ENCODE measurements at regions not wholly inside any gene's neighbourhood (a gene's known extent, or its start where the extent isn't known, plus 50 kb on each side); places are given as distances from the start of the nearest gene placed in this dataset.

DNA sequence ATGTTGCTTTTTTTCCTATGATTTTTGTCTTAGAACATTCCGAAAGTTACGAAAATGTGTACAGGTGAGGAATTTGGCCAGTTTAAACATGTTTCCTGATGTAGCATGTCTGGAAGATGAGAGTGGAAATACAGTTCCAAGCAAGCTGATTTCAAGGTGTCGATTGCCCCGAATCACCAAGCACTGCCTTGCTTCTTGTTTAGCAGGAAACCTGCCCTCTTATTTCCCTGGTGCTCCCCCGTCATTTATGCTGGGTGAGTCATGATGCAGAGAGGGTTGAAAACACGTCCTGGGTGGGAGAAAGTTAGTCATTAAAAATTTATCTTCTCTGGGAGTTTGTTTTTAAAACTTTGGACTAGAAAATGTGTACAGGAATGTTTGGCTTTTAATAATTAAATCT, 608.6 kb upstream of the EEF2KMT start:
- TF ChIP-seq, protein P1, sequence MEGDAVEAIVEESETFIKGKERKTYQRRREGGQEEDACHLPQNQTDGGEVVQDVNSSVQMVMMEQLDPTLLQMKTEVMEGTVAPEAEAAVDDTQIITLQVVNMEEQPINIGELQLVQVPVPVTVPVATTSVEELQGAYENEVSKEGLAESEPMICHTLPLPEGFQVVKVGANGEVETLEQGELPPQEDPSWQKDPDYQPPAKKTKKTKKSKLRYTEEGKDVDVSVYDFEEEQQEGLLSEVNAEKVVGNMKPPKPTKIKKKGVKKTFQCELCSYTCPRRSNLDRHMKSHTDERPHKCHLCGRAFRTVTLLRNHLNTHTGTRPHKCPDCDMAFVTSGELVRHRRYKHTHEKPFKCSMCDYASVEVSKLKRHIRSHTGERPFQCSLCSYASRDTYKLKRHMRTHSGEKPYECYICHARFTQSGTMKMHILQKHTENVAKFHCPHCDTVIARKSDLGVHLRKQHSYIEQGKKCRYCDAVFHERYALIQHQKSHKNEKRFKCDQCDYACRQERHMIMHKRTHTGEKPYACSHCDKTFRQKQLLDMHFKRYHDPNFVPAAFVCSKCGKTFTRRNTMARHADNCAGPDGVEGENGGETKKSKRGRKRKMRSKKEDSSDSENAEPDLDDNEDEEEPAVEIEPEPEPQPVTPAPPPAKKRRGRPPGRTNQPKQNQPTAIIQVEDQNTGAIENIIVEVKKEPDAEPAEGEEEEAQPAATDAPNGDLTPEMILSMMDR (IDR thresholded peaks at IDR 0.05; ENCODE audit: insufficient read depth, low read depth, low read length), result no peak
- H3K4me3 ChIP-seq (ENCODE audit: low read depth, low read length), result no peak overlapping the region
- no peak for DNase-seq (ENCODE audit: low read depth)

DNA sequence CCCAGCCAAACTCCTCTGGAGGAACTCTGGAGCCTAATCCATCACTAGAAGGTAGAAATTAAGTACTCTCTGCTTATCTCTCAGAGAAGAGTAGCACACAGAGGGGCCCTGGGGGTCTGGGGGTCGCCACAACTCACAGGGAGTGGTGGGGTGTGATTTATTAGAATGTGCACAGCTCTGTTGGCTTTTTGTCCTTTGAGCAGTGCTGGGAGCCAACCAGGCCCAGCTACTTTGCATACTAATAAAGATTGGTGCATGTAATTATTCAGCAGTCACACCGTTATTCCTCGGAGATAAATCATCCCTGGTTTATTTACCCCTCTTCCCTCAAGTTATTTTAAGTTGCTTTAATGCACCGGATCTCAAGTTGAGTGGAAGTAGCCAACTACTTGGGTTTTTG, 606.7 kb upstream of the EEF2KMT start:
- no peak overlapping the region for H3K4me3 ChIP-seq (ENCODE audit: low read depth, low read length)
- TF ChIP-seq, protein P1 (IDR thresholded peaks at IDR 0.05; ENCODE audit: insufficient read depth, low read depth, low read length), result no peak
- DNase-seq (ENCODE audit: low read depth), result no peak

DNA sequence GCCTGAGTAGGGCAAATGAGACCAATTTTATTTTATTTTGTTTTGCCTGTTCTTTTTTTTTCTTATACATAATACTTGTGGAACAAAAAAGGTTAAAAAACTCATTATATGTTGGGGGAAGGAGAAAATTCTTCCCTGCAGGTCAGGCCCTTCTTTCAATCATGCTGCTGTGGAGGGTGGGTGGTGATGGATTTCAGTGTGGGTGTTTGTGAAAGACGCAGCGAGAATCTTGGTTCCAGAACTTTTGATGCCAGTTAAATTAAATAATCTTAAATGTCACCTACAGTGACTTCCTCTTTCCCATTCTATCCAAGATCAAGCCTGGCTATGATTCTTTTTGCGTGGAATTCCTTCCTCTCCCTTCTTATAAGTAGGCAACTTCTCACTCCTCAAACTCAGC, 595.8 kb upstream of the EEF2KMT start:
- H3K4me3 ChIP-seq (ENCODE audit: low read depth, low read length), result no peak overlapping the region
- TF ChIP-seq, protein P1 (IDR thresholded peaks at IDR 0.05; ENCODE audit: insufficient read depth, low read depth, low read length), result no peak

DNA sequence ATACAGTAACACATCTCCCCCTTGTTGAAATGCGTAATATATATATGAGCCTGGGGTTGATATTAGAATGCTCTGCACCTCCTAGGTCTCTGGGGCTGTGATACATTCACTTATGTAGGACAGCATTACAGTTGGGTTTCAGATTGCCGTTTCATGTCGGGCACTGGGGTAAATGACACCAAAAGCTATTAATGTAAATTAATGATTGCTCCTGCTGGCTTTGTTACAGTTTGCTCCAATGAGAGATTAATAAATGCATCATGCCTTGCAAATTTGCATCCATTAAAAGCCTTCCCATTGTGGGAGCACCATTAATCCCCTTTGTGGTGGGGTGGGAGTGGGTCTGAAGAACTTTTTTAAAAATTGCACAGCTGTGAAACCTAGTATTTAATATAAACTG, 584.4 kb upstream of the EEF2KMT start:
- TF ChIP-seq, protein P1 (IDR thresholded peaks at IDR 0.05; ENCODE audit: insufficient read depth, low read depth, low read length), result no peak
- no peak overlapping the region for H3K4me3 ChIP-seq (ENCODE audit: low read depth, low read length)
- no peak for DNase-seq (ENCODE audit: low read depth)

More for the DNA sequence above, 595.8 kb upstream of the EEF2KMT start:
- no peak for DNase-seq (ENCODE audit: low read depth)

DNA sequence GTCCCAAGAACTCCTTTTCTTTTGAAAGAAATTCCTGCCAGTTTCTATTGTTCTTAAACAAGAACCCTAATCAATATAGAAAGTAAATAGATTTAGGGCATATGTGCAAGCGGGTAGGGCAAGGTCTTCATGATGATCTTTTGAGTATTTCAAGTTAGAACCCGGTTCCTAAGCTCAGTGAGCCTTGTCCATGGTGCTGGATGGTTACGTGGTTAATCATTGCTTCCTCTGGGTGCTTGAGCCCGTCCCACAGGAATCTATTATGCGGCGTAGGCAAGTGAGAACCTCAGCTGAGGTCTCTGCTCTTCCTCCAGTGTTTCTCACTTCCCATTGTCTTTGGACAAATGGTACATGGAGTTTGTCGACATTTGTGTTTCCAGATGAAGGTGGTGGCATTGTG, 580.8 kb upstream of the EEF2KMT start:
- TF ChIP-seq, protein P1 (IDR thresholded peaks at IDR 0.05; ENCODE audit: insufficient read depth, low read depth, low read length), result no peak
- DNase-seq (ENCODE audit: low read depth), result no peak

DNA sequence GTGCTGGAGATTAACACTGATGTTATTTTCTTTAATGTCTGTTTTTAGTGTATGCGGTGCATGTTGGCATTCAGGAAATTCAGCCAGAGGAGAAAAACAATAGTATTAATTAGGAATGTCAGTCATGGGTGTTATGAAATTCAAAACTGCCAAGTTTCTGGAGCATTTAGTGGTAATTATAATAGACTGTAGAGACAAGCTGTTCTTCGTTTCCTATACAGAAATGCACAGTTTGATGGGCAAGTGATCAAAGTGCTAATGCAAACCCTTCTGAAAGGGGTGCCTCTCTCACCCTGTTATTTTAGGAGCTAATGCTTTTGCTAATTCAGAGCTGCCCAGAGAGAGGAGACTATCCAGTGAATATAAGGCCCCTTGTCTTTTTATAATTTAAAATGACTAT, 573.8 kb upstream of the EEF2KMT start:
- no peak for DNase-seq (ENCODE audit: low read depth)
- no peak overlapping the region for H3K4me3 ChIP-seq (ENCODE audit: low read depth, low read length)
- TF ChIP-seq, protein P1 (IDR thresholded peaks at IDR 0.05; ENCODE audit: insufficient read depth, low read depth, low read length), result no peak

More for the DNA sequence above, 580.8 kb upstream of the EEF2KMT start:
- H3K4me3 ChIP-seq (ENCODE audit: low read depth, low read length), result no peak overlapping the region

DNA sequence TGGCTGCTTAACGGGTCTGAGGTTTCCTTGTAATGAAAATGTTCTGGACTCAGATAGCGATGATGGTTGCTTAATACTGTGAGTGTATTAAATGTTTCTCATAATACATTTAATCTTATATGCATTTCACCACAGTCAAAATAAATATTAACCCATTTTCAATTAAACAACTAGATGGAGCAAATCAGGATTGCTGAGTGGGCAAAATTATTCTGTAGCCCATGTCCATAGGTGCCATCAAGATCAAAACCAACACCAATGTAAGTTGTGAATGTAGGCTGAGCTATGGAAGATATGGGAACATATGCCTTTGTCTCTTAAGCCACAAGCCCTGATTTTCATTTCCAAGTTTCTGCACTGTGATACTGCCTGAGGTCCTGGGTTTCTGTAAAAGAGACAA, 572.6 kb upstream of the EEF2KMT start:
- no peak overlapping the region for H3K4me3 ChIP-seq (ENCODE audit: low read depth, low read length)
- TF ChIP-seq, protein P1 (IDR thresholded peaks at IDR 0.05; ENCODE audit: insufficient read depth, low read depth, low read length), result no peak
- no peak for DNase-seq (ENCODE audit: low read depth)

Measured in fibroblast of villous mesenchyme (primary cell).